ENCODE measurements at regions not wholly inside any gene's neighbourhood (a gene's known extent, or its start where the extent isn't known, plus 50 kb on each side); places are given as distances from the start of the nearest gene placed in this dataset.

GRCh38 chr15:77852241-77853007, 219.7 kb upstream of the LINGO1 start:
- H3K9me3 ChIP-seq (ENCODE audit: control insufficient read depth, insufficient read depth, low read depth, low read length): no peaks in the 10 kb centered on the region
- no peak for TF ChIP-seq KLF9 (tag by site-specific recombination; IDR thresholded peaks at IDR 0.05; ENCODE audit: low read depth)
- TF ChIP-seq ZNF560 (tag by site-specific recombination; IDR thresholded peaks at IDR 0.05; ENCODE audit: borderline replicate concordance): no peak
- TF ChIP-seq REST (tag by site-specific recombination; IDR thresholded peaks at IDR 0.05): no peak
- no peak for TF ChIP-seq PRDM1 (tag by site-specific recombination; IDR thresholded peaks at IDR 0.05)
- TF ChIP-seq ZNF664 (tag by site-specific recombination; IDR thresholded peaks at IDR 0.05): no peak
- no peak for TF ChIP-seq PRDM2 (tag by site-specific recombination; IDR thresholded peaks at IDR 0.05; ENCODE audit: borderline replicate concordance)
- no peak for TF ChIP-seq ZNF433 (tag by site-specific recombination; IDR thresholded peaks at IDR 0.05; ENCODE audit: low read depth)
- TF ChIP-seq BCL6B (tag by site-specific recombination; IDR thresholded peaks at IDR 0.05): no peak
- TF ChIP-seq ZNF626 (tag by site-specific recombination; IDR thresholded peaks at IDR 0.05): no peak
- TF ChIP-seq ZNF398 (tag by site-specific recombination; IDR thresholded peaks at IDR 0.05): no peak
- TF ChIP-seq BCL11A (tag by site-specific recombination; IDR thresholded peaks at IDR 0.05; ENCODE audit: low read depth): no peak
- ChIA-PET POLR2A (interaction anchor here (0.5 to 0.6 kb wide), 2 partner anchors 219 to 822 kb away, joined by 3 read pairs; partner anchors contain the start of gene LINGO1), CTCF (interaction anchor here (1.2 to 1.6 kb wide), 4 partner anchors 18 to 219 kb away, joined by 3 to 6 read pairs (median 4); no protein-coding TSS in a partner anchor)
- H3K27ac ChIP-seq (ENCODE audit: extremely low read depth, low read depth, low read length): no peak overlapping the region
- no peak overlapping the region for H3K4me3 ChIP-seq (ENCODE audit: low read depth, low read length)
- H3K4me1 ChIP-seq (ENCODE audit: control insufficient read depth, insufficient read depth, low read length): no peaks in the 10 kb centered on the region
- no peaks in the 10 kb centered on the region for H3K36me3 ChIP-seq (ENCODE audit: control insufficient read depth in 2 of 2, insufficient read depth in 1 of 2, low read length in 2 of 2)

All from HEK293 (cell line).